ENCODE measurements at regions not wholly inside any gene's neighbourhood (a gene's known extent, or its start where the extent isn't known, plus 50 kb on each side); places are given as distances from the start of the nearest gene placed in this dataset.

DNA sequence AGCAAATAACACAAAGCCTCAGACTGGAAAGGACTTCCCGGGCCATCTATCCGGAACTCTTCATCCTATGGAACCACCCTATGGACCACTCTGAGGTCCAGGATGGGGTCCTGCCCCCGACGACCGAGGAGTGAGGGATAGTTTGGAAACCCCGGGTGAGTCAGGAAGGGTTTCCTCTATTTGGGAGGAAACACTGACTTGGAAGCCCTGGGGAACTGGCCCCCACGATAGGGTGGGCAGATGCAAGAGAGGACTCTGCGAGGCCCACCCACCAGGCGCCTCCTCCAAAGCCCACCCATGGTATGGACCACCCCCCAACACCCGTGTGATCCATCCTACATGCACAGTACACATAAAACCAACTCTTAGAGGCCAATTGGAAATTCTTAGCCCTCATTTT lies 69.4 kb downstream of the CPN2 start:
- TF ChIP-seq CTCF (IDR thresholded peaks at IDR 0.05; ENCODE audit: insufficient read depth, low read length), result no peak
- TF ChIP-seq POLR2AphosphoS5 (IDR thresholded peaks at IDR 0.05; ENCODE audit: low read depth), result no peak
- no peak for TF ChIP-seq REST (IDR thresholded peaks at IDR 0.05; ENCODE audit: insufficient replicate concordance, low read depth)

All from HL-60 (cell line).